Erythroblast (primary cell): ENCODE measurements at regions not wholly inside any gene's neighbourhood (a gene's known extent, or its start where the extent isn't known, plus 50 kb on each side); places are given as distances from the start of the nearest gene placed in this dataset.

ENCODE experiments used
- DNase-seq, 2 experiments: peaks; one replicate each; lab custom pipeline; 2025; lab: John Stamatoyannopoulos, UW
- GATA1 ChIP-seq: IDR thresholded peaks from 2 replicates; pipeline ENCODE4 v1.6.1; 2011; ENCODE audit warnings: low read depth, mild to moderate bottlenecking, control low read depth, low read length, moderate library complexity
- POLR2A ChIP-seq: IDR thresholded peaks from 2 replicates; pipeline ENCODE4 v1.6.1; 2011; ENCODE audit warnings: mild to moderate bottlenecking, low read length

DNA sequence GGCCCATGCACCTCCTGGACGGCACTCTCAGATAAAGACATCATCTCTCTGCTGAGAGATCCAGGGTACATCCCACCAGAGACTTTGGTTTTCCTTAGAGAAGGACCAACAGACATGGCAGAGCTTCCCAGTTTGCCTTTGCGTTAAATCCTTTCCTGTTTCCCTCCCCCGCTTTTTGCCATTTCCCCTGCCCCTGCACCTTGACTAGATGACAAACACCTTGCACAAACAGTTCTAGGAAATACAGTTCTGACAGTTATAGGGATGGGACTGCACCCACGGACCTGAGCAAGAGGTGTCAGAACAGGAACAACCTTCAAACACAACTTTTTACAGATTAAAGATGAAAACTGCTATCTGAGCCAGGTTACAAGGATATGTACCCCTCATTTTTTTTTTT, 288.9 kb downstream of the MSX2 start:
- DNase-seq: no peak
- TF ChIP-seq GATA1: no peak
- TF ChIP-seq POLR2A: no peak

DNA sequence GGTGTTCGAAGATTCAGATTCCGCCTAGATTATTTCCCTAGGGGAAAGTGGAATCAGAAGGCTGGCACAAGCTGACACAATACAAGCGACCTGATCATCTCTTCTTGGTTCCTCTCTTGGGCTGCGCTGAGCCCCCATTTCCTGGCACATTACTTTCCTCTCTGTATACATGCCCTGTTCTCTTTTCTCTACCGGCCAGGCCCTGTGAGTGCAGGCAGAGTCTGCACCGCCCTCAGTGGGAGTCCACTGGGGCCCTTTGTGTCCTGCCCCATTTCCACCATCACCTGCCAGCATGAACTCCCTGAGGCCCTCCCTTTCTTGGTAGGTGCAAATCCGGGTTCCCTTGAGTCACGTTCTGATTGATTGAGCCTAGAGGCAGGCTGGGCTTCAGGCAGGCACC, 287.9 kb downstream of the MSX2 start:
- TF ChIP-seq GATA1: no peak
- no peak for TF ChIP-seq POLR2A
- no peak for DNase-seq

DNA sequence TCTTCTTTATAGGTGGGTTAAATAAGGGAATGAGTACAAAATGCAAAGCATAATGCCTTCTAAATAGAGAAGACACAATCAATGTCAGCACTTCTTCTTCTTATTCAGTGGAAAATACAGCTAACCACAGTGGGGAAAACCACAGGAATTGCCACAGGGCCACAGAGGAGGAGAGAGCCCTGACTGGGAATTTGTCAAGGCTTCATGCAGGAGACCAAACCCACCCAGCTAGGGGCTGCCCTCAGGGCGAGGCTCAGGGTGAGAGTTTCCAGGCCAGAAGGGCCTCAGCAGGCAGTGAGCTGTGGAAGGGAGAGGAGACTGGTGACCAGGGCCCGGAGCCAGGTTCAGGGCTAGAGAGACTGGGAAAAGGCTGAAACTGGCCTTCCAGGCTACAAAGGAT, 279.1 kb downstream of the MSX2 start:
- no peak for DNase-seq
- TF ChIP-seq GATA1 (no peak), POLR2A (no peak)

DNA sequence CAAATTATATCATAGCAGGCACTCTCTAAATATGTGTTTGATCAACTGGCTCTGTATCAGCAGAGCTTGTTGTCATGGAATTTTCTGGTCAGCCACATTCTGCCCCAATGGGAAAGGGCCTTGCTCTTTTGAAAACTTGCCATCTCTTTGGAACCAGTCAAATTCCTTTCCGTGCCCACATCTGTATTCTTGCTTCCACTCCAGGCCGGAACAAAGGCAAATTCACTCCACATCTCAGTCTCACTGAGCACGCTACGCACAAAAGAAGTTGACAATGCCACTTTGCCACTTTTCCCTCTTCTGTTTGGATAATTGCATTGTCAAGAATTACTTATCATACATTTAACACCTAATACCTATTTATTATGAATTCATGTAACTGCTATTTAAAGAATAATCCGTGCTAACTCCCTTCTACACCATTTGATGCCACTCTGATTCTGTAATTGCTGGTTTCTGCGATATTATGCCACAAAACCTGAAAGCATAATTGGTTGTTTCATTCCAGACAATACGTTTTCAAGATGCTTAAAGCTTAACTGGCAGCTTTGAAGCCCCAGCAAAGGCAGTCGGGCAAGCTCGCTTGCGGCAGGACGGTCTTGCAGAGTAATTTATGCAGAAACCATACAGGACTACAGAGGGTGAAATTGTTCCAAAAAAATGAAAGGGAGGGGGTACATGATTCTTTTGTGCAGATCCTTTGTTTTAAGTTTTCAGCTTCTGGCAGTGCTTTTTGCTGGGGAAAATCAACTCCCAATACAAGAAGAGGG, 277.7 kb downstream of the MSX2 start:
- no peak for DNase-seq
- TF ChIP-seq GATA1 (no peak), POLR2A (no peak)

DNA sequence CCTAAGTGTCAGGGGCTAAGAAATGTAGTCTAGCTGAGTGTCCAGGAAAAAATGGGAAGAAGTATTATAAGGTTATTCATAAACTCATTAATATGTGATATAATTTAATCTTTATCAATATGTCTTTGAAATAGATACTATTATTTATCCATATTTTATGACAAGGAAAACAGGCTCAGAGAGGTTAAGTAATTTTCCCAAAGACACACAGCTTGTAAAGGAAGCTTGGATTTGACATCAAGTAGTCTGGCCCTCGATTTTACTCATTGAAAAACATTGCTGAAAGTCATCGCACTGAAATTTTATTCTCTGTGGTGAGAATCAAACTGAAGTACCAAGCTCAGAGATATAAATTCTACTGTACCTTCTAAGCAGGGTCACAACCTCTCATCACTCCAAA, 276.9 kb downstream of the MSX2 start:
- no peak for TF ChIP-seq GATA1

DNA sequence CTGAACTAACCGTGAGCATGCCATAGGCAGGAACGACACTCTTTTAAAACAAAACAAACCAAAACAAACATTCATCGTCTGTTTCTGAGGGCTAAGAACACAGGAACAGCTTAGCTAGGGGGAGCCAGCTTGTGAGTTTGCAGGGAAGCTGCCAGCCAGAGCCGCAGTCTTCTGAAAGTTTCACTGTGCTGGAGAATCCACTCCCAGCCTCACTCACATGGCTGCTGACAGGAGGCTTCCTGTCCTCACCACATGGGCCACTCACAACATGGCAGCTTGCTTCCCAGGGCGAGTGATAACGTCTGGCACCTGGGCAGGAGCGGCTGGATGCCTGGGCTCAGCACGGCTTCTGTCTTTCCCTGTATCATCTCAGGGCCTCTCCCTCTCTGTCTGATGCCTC, 275.2 kb downstream of the MSX2 start:
- no peak for DNase-seq
- TF ChIP-seq GATA1: no peak
- no peak for TF ChIP-seq POLR2A

More for the DNA sequence above, 276.9 kb downstream of the MSX2 start:
- DNase-seq: no peak

DNA sequence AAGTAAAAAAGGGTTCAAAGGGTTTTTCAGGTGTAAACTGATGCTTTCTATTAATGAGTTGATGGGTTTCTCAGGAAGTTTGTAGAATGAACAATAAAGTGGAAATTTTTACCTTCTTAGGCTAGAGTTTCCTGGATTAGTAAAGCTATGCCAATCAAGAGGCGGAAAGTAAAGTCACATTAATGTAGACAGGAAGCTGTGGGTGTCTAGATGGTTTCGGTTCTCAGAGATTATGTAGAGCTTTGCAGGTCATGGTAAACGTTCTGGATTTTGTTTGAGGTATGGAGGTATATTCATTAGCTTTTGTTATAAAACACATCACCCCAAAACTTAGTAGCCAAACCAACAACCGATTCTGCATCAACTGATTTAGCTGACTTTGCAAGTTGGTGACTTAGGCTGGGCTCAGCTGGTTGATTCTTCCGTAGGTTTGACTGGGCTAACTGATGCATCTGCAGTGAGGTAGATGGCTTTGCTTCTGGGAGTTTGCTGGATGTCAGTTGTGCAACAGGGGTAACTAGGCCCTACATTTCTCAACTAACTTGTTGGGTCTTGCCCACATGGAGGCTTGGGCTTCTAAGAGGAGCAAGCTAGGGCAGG, 273.8 kb downstream of the MSX2 start:
- no peak for DNase-seq
- TF ChIP-seq GATA1: no peak
- TF ChIP-seq POLR2A: no peak

DNA sequence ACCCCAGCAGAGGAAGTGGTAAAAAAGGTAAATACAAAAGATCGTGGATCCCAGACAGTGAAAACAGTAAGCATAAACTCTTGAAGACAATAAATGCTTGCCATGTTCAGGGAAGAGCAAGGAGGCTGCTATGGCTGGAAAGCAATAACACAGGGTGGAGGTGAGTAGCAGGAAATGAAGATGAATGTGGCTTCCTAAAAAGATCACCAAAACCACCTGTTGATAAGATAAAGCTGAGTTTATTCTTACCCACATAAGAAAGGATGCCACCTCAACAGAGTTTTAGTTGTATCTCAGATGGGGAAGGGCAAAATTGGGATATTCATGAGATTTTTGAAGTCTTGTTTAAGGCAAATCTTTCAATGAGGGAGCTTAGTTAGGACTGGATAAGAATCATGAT, 273.3 kb downstream of the MSX2 start:
- TF ChIP-seq GATA1: no peak
- TF ChIP-seq POLR2A: no peak
- no peak for DNase-seq

DNA sequence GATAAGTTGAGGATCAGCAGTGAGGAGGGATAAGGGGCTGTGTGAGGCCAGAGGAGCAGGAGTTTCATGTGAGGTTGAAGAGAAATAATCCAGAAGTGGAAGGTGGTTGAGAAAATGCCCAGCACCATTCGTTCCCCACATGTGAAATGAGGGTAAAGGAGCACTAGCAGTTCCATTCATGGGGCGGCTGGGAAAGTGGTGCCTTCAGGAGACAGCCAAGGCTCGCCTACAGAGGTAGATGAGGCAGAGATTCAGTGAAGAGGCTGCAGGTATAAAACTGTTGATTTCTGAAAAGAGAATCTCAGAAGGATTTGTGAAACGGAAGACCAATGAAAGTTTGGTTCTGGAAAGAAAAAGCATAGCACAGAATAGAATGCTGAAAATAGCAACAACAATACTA, 272.6 kb downstream of the MSX2 start:
- TF ChIP-seq GATA1 (no peak), POLR2A (no peak)
- no peak for DNase-seq

DNA sequence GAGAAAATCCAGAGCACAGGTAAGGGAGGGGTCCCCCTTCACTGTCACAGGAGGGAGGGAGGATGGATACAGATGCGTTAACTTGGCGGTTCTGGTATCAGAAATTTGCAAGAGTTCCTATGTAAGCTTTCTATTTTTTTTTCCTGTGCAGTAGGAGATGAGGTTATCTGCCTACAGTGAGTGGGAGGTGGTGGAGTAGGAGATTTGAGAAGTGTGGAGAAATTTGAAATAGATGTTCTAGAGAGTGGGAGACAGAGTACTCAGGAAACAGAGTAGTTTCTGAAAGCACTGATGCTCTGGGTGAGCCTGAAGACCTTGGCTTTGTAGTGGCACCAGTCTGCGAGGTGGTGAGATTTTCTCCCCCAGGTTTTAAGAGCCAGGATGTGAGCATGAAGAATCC, 271.4 kb downstream of the MSX2 start:
- DNase-seq: no peak
- TF ChIP-seq GATA1 (no peak), POLR2A (no peak)

DNA sequence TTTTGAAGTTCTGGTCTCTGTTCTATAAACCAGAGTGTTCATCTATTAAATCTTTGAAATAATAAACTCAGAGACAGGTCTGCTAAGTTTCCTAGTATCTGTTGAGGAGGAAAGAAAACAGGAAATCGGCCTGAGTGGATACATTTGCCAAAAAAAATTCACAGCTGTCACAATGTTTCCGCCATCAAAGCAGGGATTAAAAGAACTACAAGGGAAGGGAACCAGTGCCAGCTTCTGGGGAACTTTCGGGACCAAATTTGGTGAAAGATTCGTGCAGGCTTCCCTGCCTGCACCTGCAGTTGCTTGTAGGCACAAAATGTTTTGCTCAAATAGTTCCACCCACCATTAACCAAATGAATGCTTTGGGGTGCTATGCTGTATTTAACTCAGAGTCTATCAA, 267.5 kb downstream of the MSX2 start:
- TF ChIP-seq GATA1: no peak
- DNase-seq: no peak

DNA sequence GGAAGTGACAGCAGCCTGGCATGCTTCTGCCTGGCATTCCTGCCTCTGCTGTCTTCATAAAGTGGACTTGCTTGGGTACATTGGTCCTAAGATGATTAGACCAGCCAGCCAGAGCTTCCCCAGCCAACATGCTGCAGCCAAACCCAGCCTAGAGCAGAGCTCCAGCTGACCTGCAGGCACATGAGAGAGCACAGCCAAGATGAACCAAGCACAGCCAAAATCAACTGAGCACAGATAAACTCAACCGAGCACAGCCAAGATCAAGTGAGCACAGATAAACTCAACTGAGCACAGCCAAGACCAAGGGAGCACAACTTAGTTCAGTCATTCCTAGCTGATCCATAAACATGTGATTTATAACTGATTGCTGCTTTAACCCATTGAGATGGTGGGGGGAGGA, 266.5 kb downstream of the MSX2 start:
- no peak for TF ChIP-seq GATA1
- TF ChIP-seq POLR2A: no peak
- no peak for DNase-seq

DNA sequence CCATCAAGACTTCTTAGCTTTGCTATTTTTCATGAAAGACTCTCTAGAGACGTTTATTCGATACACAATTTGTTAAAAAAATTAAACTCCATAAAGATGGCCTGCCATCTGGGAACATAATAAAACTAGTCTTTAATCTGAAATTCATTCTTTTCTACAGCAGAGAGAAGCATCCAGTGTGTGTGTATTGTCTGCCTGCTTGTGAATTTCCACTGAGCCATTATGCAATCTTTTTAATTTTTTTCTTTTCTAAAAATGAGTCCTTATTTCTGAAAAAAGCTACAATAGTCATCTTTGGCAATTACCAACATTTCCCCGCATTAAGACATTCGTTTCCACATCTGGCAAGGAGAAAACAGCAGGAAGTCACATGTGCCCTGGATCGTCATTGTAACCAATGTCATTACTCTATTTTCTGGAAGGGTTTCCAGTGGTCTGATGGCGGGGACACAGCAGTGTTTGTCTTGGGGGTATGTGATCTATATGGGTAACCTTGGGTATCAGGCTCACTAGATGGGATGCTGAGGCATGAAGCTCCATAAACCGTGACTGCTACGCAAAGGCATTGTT, 263.1 kb downstream of the MSX2 start:
- TF ChIP-seq POLR2A: no peak
- no peak for TF ChIP-seq GATA1

DNA sequence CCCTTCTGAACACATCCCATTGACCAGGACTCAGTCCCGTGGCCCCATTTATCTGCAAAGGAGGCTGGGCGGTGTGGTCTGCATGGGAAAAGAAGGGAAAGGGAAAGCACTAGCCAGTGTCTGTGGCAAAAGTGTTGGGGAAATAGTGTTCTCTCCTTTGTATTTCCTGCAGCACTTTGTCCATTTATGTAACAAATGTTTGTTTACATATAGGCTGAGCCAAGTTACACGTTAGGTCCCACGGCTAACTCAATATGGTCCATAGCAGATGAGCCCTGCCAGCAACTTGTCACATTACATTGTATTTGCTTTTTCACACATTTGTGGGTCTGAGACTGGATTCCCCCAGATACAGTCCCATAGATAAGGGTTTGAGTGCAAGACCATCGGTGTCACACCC, 260.5 kb downstream of the MSX2 start:
- TF ChIP-seq POLR2A: no peak
- no peak for TF ChIP-seq GATA1

More for the DNA sequence above, 263.1 kb downstream of the MSX2 start:
- DNase-seq: no peak

DNA sequence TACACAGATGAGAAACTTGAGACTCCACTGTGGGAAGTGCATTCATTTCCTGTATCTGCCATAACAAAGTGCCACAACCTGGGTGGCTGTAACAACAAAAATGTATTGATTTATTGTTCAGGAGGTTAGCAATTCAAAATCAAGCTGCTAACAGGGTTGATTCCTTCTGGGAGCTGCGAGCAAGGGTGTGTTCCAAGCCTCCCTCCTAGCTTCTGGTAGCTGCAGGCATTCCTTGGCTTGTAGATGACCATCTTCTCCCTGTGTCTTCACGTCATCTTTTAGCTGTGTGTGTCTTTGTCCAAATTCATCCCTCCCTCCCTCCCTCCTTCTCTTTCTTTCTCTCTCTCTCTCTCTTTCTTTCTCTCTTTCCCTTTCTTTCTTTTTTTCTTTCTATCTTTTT, 258.1 kb downstream of the MSX2 start:
- no peak for DNase-seq
- TF ChIP-seq POLR2A (no peak), GATA1 (no peak)

More for the DNA sequence above, 260.5 kb downstream of the MSX2 start:
- no peak for DNase-seq

DNA sequence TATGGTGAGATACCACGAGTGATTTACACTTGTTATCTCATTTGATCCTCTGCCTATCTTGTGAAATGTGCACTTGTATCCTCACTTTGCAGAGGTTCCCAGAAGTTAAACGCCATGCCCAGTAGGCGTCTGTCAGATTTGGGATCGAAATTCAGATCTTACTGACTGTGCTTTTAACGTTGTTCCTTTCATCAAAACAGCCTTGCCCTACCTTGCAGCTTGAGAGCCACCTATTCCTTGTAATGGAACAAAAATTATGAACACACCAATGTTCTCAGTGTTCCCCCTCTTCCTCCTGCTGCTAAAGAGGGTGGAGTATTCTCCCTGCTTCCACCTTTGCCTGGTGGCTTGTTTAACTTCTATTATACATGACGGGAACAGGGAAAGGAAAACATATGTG, 257.0 kb downstream of the MSX2 start:
- TF ChIP-seq GATA1: no peak
- no peak for DNase-seq
